NCI-H1930 (cell line): ENCODE measurements at regions not wholly inside any gene's neighbourhood (a gene's known extent, or its start where the extent isn't known, plus 50 kb on each side); places are given as distances from the start of the nearest gene placed in this dataset.

Experiments used
- DNase-seq, 2 experiments: peaks; one replicate each; lab custom pipeline; 2025; lab: John Stamatoyannopoulos, UW

- no peak for DNase-seq
Observed at GRCh38 chr15:46110755-46111154, 475.9 kb downstream of the SQOR start.

GRCh38 chr15:46111730-46112129, 476.9 kb downstream of the SQOR start:
- DNase-seq: no peak

GRCh38 chr15:46117071-46117470, 482.2 kb downstream of the SQOR start:
- DNase-seq: no peak

DNA sequence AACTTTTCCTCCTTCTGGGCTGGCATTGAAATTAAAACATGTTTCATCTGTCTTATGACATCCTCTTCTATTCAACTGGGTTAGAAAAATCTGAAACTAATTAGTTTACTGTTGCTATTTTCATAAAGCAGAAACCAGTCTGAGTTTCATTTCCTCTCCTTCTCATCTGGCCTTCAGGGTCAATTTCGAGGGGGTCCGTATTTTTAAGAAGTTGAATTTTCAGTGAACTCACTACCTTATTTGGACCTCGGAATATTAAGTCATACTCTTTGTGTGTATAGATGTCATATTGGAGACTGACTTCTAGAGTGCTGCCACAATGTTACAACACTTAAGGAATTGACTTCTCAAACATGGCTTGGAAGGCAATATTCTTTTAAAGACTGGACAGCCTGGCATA, 485.9 kb downstream of the SQOR start:
- no peak for DNase-seq

- no peak for DNase-seq
Observed at GRCh38 chr15:46121441-46121840, 486.6 kb downstream of the SQOR start.

GRCh38 chr15:46126581-46126980, 491.8 kb downstream of the SQOR start:
- DNase-seq: no peak

GRCh38 chr15:46127361-46127874, 492.6 kb downstream of the SQOR start:
- no peak for DNase-seq

- no peak for DNase-seq
Observed at GRCh38 chr15:46129145-46129544, 494.3 kb downstream of the SQOR start.

GRCh38 chr15:46131876-46132275, 497.0 kb downstream of the SQOR start:
- no peak for DNase-seq

- no peak for DNase-seq
Observed at GRCh38 chr15:46137443-46137842, 502.6 kb downstream of the SQOR start.

DNA sequence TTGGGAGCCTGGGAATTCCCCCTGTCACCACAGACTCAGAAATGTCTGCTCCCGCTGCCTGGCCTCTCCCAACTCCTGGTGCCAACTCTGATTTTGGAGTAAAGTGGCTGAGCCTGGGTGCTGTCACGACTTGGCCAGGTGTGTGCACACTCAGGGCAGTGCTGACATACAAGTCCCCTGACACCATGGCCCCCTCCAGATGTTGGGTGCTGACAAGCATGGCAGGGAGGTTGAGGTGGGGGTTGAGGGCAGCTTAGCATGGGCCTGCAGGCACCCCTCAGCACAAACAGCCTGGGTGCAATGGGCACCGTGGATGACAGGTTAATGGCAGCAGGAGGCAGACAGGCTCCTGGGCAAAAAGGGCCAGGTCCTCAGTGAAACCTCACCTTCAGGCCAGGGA, 511.2 kb downstream of the SQOR start:
- DNase-seq: no peak

GRCh38 chr15:46146915-46147314, 512.1 kb downstream of the SQOR start:
- no peak for DNase-seq

DNA sequence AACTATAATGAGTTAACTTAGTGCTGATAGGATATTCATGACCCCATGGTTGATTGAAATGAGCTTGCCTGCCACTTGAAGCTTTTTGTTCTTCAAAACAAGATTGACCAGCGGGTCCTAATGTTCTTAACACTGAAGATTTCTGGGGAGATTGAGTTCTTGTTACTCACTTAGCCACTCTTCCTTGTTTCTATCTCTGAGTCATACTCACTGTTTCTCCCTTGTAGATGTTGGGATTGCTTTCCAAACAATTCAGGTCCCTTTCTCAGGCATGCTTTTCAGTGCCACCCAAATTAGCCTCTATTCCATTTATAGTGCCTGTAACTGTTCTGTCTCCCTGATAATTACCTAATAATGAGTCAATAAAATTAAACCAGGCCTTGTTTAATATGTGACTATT, 517.0 kb downstream of the SQOR start:
- DNase-seq: no peak

- no peak for DNase-seq
Observed at GRCh38 chr15:46166750-46167149, 531.9 kb downstream of the SQOR start.

- no peak for DNase-seq
Observed at GRCh38 chr15:46170326-46170725, 535.5 kb downstream of the SQOR start.

- DNase-seq: no peak
Observed at GRCh38 chr15:46174122-46174521, 539.3 kb downstream of the SQOR start.

GRCh38 chr15:46177219-46177618, 542.4 kb downstream of the SQOR start:
- no peak for DNase-seq

GRCh38 chr15:46178138-46178537, 543.3 kb downstream of the SQOR start:
- DNase-seq: no peak

- no peak for DNase-seq
Observed at GRCh38 chr15:46207341-46207740, 572.5 kb downstream of the SQOR start.

DNA sequence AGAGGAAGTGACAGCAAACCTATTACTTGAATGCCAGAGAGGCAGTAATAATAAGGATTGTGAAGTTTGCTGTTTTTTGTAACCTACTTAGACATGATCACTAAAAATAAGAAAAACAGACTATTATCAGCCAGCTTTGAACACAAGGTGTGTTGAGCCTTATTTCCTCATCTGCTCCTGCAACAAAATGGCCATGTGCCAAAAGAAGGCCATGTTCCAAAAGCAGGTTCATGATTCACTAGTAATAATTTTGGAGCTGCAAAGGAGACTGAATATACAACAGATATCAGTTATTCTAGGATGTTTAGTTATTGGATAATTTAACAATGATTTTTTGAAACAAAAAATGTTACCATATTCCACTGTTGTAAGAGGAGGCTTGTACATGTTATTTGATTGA, 578.7 kb downstream of the SQOR start:
- no peak for DNase-seq

DNA sequence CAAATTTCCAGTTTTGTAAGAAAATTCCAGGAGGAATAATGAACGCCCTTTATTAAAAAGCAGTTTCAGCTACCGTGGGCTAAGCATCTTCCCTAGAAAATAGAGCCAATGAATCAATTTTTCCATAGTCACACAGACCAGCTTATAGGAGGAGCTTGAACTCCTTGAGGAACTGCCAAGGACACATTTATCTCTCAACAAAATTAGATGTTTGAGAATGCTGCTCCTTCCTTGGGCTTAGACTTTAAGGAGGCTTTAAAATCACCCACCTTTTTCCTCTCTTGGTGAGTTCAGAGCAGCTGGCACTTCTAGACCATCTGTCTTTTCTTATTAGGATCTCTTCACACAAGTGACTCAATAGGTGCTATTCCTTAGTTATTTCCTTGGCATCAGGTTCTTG, 588.0 kb downstream of the SQOR start:
- DNase-seq: no peak

DNA sequence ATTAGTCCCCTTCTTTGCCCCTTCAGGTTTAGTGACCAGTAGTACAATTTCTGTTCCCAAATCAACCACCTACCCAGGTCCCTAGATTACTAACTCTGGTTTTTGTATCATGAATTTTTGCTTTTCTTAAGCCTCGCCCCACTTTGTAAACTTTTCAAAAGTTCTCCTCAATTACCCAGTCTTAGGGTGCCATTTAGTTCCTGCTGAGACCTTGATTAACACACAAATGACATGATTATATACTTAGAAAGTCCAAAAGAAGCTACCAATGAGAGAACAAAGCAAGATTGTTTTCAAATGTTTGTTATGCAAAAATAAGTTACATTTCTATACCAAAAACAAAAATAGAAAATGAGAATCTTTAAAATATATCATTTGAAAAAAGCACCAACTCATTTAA, 594.4 kb downstream of the SQOR start:
- DNase-seq: no peak

DNA sequence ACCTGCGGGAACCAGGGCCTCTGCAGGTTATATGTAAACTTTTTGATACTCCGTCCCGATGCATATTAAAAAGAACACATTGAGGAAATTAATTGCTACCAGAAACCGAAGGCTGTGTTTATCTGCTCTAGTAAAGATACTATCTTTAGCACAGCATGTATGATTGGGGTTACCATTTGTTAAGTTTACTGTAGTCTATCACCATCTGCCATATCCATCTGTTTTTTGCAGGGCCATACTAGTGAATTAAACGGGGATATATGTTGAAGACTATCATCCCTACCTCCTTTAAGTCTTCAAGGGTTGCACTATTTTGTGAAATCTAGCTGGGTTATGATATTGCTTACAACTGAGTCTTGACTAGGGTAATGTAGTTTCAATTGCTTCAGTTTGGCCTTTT, 597.0 kb downstream of the SQOR start:
- DNase-seq: no peak

DNA sequence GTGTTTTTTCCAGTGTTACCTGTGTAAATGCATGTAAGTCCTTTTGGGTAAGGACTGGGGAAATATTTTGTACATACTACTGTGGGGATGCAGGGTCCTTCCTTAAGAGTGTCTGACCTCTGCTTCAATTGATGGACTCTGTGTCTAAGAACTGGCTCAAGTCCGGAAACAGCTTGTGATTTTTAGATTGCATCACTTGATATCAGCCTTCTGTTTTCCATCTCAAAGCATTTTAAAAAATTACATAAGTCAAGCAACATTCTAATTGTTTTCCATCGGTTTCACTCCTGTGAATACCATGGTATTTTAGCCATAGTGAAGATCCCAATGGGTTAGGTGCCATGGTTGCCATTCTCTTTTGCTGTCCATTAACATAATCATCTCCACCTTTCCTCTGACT, 597.6 kb downstream of the SQOR start:
- no peak for DNase-seq

GRCh38 chr15:46242935-46243334, 608.1 kb downstream of the SQOR start:
- no peak for DNase-seq
